Panc1 (cell line): ENCODE measurements at regions not wholly inside any gene's neighbourhood (a gene's known extent, or its start where the extent isn't known, plus 50 kb on each side); places are given as distances from the start of the nearest gene placed in this dataset.

Source experiments
- ATAC-seq: fragments of 200-7000 bp; cut with Tn5 transposase; 2 replicates; pipeline ENCODE4 v1.9.1; 2020; ENCODE audit warnings: mild to moderate bottlenecking, moderate library complexity
- BruUV-seq: library from RNA; stranded (reverse); fragments of 400-500 nt; replicated peaks from 2 replicates; lab custom pipeline; 2021; lab: Mats Ljungman, UMichigan
- CTCF ChIA-PET: fragments of 300-600 bp; sonication (Branson Sonifier 250); formaldehyde crosslinking; loops from one replicate; lab custom pipeline; 2022; ENCODE audit warnings: antibody characterized with exemption; lab: Charles Lee
- POLR2A ChIA-PET: fragments of 300-600 bp; sonication (Branson Sonifier 250); formaldehyde crosslinking; loops from one replicate; lab custom pipeline; 2022; ENCODE audit warnings: antibody characterized with exemption; lab: Charles Lee
- DNase-seq: peaks from one replicate; pipeline ENCODE4 v3.0.0-alpha.2; 2010; ENCODE audit warnings: low read depth, low spot score
- H3K27ac ChIP-seq: 2 replicates; pipeline ENCODE4 v1.5.1; 2011; ENCODE audit warnings: mild to moderate bottlenecking, low read length, inconsistent platforms
- H3K27me3 ChIP-seq: fragments of 200-500 bp; sonication (Bioruptor generic); 2 replicates; pipeline ENCODE4 v1.6.0; 2014; ENCODE audit warnings: low read length, inconsistent platforms; ENCODE audit not compliant: control insufficient read depth, insufficient read depth
- H3K36me3 ChIP-seq: fragments of 200-500 bp; sonication (Bioruptor generic); 2 replicates; pipeline ENCODE4 v1.5.1; 2014; ENCODE audit warnings: inconsistent platforms, mild to moderate bottlenecking, low read length, moderate library complexity; ENCODE audit not compliant: control insufficient read depth, insufficient read depth
- H3K4me1 ChIP-seq: 2 replicates; pipeline ENCODE4 v1.5.1; 2011; ENCODE audit warnings: inconsistent platforms, mild to moderate bottlenecking, low read length, moderate library complexity; ENCODE audit not compliant: control insufficient read depth, insufficient read depth
- H3K4me3 ChIP-seq, 2 experiments: 2 replicates each; pipeline ENCODE4 v1.5.1; 2011 to 2012; ENCODE audit warnings: low read depth in 2 of 2, low read length in 2 of 2, mild to moderate bottlenecking in 2 of 2, inconsistent platforms in 1 of 2, moderate library complexity in 1 of 2
- H3K9me3 ChIP-seq: fragments of 200-500 bp; sonication (Bioruptor generic); 2 replicates; pipeline ENCODE4 v1.5.1; 2014; ENCODE audit warnings: low read depth, mild to moderate bottlenecking, inconsistent platforms, low read length, moderate library complexity; ENCODE audit not compliant: control insufficient read depth, insufficient read depth
- POLR2AphosphoS5 ChIP-seq: IDR thresholded peaks from 2 replicates; pipeline ENCODE4 v1.6.1; 2012; ENCODE audit warnings: mild to moderate bottlenecking, low read depth, low read length, moderate library complexity
- SIN3A ChIP-seq: IDR thresholded peaks from 2 replicates; pipeline ENCODE4 v1.6.1; 2012; ENCODE audit warnings: low read depth, mild to moderate bottlenecking, low read length, moderate library complexity, borderline replicate concordance; ENCODE audit not compliant: insufficient read depth
- TCF7L2 ChIP-seq: IDR thresholded peaks from 2 replicates; pipeline ENCODE4 v1.6.1; 2011; ENCODE audit warnings: mild to moderate bottlenecking, low read depth, low read length, inconsistent platforms
- in situ Hi-C: cut with HindIII; loops from 2 replicates; pipeline ENCODE4 v1.10.0; 2016; ENCODE audit warnings: low sequenced_read_pairs, low pct_unique_long_range_greater_than_20kb
- intact Hi-C: fragments of 100-400 bp; cut with micrococcal nuclease; formaldehyde crosslinking; loops from one replicate; pipeline ENCODE4 v1.10.0; 2022; ENCODE audit not compliant: unreplicated experiment
- TF ChIP-seq, protein P1 (sequence below), 2 experiments: IDR thresholded peaks; 2 replicates each; pipeline ENCODE4 v1.6.1; 2011 to 2012; ENCODE audit warnings: low read depth in 2 of 2, control low read depth in 1 of 2, low read length in 1 of 2, mild to moderate bottlenecking in 1 of 2, moderate library complexity in 1 of 2; ENCODE audit not compliant: insufficient read depth in 1 of 2
- TF ChIP-seq, protein P2 (sequence below): fragments of 450-650 bp; IDR thresholded peaks from 2 replicates; pipeline ENCODE4 v1.5.1; 2017; ENCODE audit warnings: mild to moderate bottlenecking

DNA sequence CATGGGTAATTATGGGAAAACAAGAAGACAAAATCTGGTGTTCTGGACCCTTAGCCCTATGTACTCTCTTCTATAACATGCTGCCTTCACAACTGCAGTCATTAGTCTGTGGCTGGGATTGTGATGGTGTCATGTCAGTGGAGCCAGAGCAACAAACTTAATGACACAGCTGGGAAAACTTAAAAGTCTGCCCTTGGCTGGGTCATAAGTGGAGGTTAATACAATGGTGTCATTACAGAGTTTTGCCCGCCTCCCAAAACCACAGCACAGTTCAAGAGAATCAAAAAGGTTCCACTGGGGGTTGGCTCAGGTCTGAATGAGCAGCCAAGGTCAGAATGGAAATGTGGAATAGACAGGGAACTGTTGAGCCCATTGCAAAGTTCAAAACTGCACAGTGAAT is 455.7 kb upstream of the PIK3C3 start:
- ChIA-PET CTCF (no interaction called here), POLR2A (no interaction called here)
- TF ChIP-seq SIN3A (no peak), POLR2AphosphoS5 (no peak), TCF7L2 (no peak)
- TF ChIP-seq, protein P1, sequence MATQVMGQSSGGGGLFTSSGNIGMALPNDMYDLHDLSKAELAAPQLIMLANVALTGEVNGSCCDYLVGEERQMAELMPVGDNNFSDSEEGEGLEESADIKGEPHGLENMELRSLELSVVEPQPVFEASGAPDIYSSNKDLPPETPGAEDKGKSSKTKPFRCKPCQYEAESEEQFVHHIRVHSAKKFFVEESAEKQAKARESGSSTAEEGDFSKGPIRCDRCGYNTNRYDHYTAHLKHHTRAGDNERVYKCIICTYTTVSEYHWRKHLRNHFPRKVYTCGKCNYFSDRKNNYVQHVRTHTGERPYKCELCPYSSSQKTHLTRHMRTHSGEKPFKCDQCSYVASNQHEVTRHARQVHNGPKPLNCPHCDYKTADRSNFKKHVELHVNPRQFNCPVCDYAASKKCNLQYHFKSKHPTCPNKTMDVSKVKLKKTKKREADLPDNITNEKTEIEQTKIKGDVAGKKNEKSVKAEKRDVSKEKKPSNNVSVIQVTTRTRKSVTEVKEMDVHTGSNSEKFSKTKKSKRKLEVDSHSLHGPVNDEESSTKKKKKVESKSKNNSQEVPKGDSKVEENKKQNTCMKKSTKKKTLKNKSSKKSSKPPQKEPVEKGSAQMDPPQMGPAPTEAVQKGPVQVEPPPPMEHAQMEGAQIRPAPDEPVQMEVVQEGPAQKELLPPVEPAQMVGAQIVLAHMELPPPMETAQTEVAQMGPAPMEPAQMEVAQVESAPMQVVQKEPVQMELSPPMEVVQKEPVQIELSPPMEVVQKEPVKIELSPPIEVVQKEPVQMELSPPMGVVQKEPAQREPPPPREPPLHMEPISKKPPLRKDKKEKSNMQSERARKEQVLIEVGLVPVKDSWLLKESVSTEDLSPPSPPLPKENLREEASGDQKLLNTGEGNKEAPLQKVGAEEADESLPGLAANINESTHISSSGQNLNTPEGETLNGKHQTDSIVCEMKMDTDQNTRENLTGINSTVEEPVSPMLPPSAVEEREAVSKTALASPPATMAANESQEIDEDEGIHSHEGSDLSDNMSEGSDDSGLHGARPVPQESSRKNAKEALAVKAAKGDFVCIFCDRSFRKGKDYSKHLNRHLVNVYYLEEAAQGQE (IDR thresholded peaks at IDR 0.05; ENCODE audit: insufficient read depth in 1 of 2, low read depth in 2 of 2, low read length in 1 of 2) = no peak
- TF ChIP-seq, protein P2, sequence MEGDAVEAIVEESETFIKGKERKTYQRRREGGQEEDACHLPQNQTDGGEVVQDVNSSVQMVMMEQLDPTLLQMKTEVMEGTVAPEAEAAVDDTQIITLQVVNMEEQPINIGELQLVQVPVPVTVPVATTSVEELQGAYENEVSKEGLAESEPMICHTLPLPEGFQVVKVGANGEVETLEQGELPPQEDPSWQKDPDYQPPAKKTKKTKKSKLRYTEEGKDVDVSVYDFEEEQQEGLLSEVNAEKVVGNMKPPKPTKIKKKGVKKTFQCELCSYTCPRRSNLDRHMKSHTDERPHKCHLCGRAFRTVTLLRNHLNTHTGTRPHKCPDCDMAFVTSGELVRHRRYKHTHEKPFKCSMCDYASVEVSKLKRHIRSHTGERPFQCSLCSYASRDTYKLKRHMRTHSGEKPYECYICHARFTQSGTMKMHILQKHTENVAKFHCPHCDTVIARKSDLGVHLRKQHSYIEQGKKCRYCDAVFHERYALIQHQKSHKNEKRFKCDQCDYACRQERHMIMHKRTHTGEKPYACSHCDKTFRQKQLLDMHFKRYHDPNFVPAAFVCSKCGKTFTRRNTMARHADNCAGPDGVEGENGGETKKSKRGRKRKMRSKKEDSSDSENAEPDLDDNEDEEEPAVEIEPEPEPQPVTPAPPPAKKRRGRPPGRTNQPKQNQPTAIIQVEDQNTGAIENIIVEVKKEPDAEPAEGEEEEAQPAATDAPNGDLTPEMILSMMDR = no peak
- Histone ChIP-seq H3K4me3 (no peak overlapping the region), H3K27me3 (no peaks in the 10 kb centered on the region), H3K4me1 (no peaks in the 10 kb centered on the region), H3K36me3 (no peaks in the 10 kb centered on the region), H3K9me3 (no peaks in the 10 kb centered on the region), H3K27ac (no peak overlapping the region)
- in situ Hi-C loops (no loop called here), intact Hi-C loops (no loop called here)
- no TSS peak for BruUV-seq
- no peak for ATAC-seq
- DNase-seq = no peak

DNA sequence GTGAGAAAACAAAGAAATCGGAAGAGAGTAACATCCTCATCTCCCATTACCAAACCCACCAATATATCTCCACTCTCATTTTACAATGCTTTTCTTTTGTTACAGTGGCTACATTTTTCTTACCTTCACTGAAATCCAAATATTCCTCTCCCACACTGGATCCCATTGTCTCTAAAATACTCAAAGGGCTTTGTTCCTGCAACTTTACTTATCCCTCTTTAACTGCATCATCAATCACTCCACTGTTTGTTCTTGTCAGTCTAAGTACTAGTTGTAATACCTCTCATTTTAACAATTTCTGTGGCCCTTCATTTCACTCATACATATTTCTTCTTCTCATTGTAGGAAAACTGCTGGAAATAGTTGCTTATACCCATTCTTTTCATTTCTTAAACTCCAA is 464.2 kb upstream of the PIK3C3 start:
- no peak for ATAC-seq
- in situ Hi-C loops = no loop called here
- BruUV-seq = no TSS peak
- Histone ChIP-seq H3K27me3 (no peaks in the 10 kb centered on the region), H3K4me1 (no peaks in the 10 kb centered on the region), H3K9me3 (no peaks in the 10 kb centered on the region), H3K36me3 (no peaks in the 10 kb centered on the region), H3K27ac (no peak overlapping the region), H3K4me3 (no peak overlapping the region)
- intact Hi-C loops = no loop called here
- DNase-seq = no peak
- ChIA-PET POLR2A (no interaction called here), CTCF (no interaction called here)
- TF ChIP-seq, protein P1 (IDR thresholded peaks at IDR 0.05; ENCODE audit: insufficient read depth in 1 of 2, low read depth in 2 of 2, low read length in 1 of 2) = no peak
- TF ChIP-seq SIN3A = no peak
- TF ChIP-seq, protein P2 = no peak
- no peak for TF ChIP-seq POLR2AphosphoS5
- TF ChIP-seq TCF7L2 = no peak
